ENCODE measurements at regions not wholly inside any gene's neighbourhood (a gene's known extent, or its start where the extent isn't known, plus 50 kb on each side); places are given as distances from the start of the nearest gene placed in this dataset.
"Not testable (repeated sequence)": the region's sequence is repeated elsewhere in the genome, so short reads cannot be mapped to it uniquely, and the experiment has no call there.

DNA sequence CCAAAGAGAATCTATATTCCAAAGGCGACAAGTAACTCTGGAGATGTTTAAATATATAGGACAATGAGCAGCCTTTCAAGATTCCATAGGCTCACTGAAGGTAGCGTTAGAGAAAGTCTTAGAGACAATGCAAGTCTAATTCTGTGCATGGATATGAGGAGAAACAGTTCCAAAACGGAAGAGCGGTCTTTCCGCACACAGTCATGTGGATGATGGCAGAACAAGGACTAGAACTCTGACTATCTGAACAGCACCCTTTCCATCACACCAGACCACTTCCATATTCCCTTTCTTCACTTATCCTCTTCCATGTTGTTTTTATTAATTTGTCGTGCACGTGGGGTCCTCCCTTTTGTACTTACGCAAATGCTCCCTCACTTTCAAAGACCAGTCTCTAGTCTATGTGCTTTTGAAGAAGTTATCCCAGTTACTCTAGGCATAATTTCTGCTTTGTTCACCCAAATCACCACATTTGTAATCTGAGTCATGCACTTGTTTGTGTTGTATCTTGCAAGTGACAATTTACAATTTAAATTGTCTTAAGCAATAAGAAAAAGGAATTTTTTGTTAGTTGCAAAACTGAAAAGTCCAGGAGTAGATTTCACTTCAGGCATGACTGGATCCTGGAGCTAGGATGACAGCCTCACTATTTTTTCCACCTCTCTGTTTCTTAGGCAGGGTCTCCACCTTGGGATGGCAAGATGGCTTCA is 116.0 kb upstream of the ADRA1B start:
- CTCF ChIA-PET: interaction anchor here (0.7 kb wide), 1 partner anchor 146 kb away, joined by 3 read pairs; no protein-coding TSS in a partner anchor
- intact Hi-C loops (cut with micrococcal nuclease): no loop called here
- Histone ChIP-seq H3K9me3 (ENCODE audit: control insufficient read depth in 2 of 3, low read length in 3 of 3) (no peaks in the 10 kb centered on the region), H3K36me3 (ENCODE audit: control insufficient read depth in 2 of 3, insufficient read depth in 3 of 3, low read length in 3 of 3) (no peaks in the 10 kb centered on the region), H3K27me3 (ENCODE audit: control insufficient read depth in 2 of 2, insufficient read depth in 2 of 2, low read length in 2 of 2) (no peaks in the 10 kb centered on the region), H3K4me3 (ENCODE audit: low read length) (no peak overlapping the region), H3K4me1 (ENCODE audit: control insufficient read depth in 2 of 2, insufficient read depth in 2 of 2, low read length in 2 of 2) (no peaks in the 10 kb centered on the region), H3K27ac (ENCODE audit: low read depth, low read length) (no peak overlapping the region)
- DNase-seq: no peak
- Mint-ChIP-seq H3K4me1 (peaks cover 0 to 1% (median 0%) of the 10 kb centered on the region in 7 donors), H3K36me3 (no peaks in the 10 kb centered on the region), H3K9me3 (peaks cover 0 to 6% (median 0%) of the 10 kb centered on the region in 11 donors), H3K27me3 (peaks cover 10 to 31% (median 19%) of the 10 kb centered on the region in 5 donors), H3K27ac (no peak overlapping the region), H3K4me3 (no peak overlapping the region)
- no peak for ATAC-seq
- POLR2A ChIA-PET: no interaction called here

DNA sequence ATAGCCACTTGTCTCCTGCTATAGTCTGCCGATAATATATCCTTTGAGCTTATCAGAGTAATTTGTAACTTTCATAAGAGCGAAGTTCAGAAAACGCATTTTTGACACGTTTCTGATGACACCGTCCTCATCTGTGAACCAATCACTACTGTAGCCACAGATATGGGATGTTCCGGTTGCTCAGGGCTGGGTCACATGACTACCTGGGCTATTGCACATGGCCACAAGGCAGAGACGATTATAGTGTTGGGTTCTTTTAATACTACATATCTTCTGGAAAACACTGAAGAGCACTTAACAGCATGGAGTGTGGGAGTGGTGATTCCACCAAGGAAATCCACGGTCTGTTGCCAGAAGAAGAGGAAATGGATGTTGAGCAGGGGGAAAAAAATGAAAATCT is 115.0 kb upstream of the ADRA1B start:
- peaks cover 0 to 1% (median 0%) of the 10 kb centered on the region in 7 donors for H3K4me1 Mint-ChIP-seq
- no peak for ATAC-seq
- Histone ChIP-seq H3K27ac (ENCODE audit: low read depth, low read length) (no peak overlapping the region), H3K36me3 (ENCODE audit: control insufficient read depth in 2 of 3, insufficient read depth in 3 of 3, low read length in 3 of 3) (no peaks in the 10 kb centered on the region), H3K9me3 (ENCODE audit: control insufficient read depth in 2 of 3, low read length in 3 of 3) (no peaks in the 10 kb centered on the region), H3K4me3 (ENCODE audit: low read length) (no peak overlapping the region), H3K4me1 (ENCODE audit: control insufficient read depth in 2 of 2, insufficient read depth in 2 of 2, low read length in 2 of 2) (no peaks in the 10 kb centered on the region), H3K27me3 (ENCODE audit: control insufficient read depth in 2 of 2, insufficient read depth in 2 of 2, low read length in 2 of 2) (no peaks in the 10 kb centered on the region)
- peaks cover 11 to 37% (median 24%) of the 10 kb centered on the region in 5 donors for H3K27me3 Mint-ChIP-seq
- ChIA-PET CTCF (no interaction called here), POLR2A (no interaction called here)
- no peak overlapping the region for H3K4me3 Mint-ChIP-seq
- intact Hi-C loops (cut with micrococcal nuclease): no loop called here
- no peak for DNase-seq
- H3K36me3 Mint-ChIP-seq: no peaks in the 10 kb centered on the region
- H3K9me3 Mint-ChIP-seq: peaks cover 0 to 13% (median under 1%) of the 10 kb centered on the region in 11 donors
- no peak overlapping the region for H3K27ac Mint-ChIP-seq

DNA sequence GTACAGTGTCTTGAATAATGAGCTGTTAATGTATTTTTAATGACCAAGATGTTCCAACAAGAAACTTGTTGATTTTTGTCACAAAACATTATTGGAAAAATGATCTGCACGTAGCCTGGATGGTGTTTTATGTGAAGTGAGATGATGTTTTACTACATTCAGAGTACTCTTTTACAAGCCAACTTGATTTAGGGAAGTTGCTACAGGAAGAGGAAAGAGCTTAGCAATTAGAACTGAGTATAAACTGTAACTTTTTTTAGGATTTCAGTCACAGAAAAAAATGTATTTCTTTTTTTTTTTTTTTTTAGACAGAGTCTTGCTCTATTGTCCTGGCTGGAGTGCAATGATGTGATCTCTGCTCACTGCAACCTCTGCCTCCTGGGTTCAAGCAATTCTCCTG is 113.6 kb upstream of the ADRA1B start:
- peaks cover 14 to 49% (median 32%) of the 10 kb centered on the region in 5 donors for H3K27me3 Mint-ChIP-seq
- ChIA-PET POLR2A (no interaction called here), CTCF (no interaction called here)
- Histone ChIP-seq H3K9me3 (ENCODE audit: control insufficient read depth in 2 of 3, low read length in 3 of 3) (no peaks in the 10 kb centered on the region), H3K4me3 (ENCODE audit: low read length) (no peak overlapping the region), H3K36me3 (ENCODE audit: control insufficient read depth in 2 of 3, insufficient read depth in 3 of 3, low read length in 3 of 3) (no peaks in the 10 kb centered on the region), H3K27me3 (ENCODE audit: control insufficient read depth in 2 of 2, insufficient read depth in 2 of 2, low read length in 2 of 2) (no peaks in the 10 kb centered on the region), H3K27ac (ENCODE audit: low read depth, low read length) (no peak overlapping the region), H3K4me1 (ENCODE audit: control insufficient read depth in 2 of 2, insufficient read depth in 2 of 2, low read length in 2 of 2) (no peaks in the 10 kb centered on the region)
- no peak for DNase-seq
- H3K4me1 Mint-ChIP-seq: peaks cover 0 to 1% (median 0%) of the 10 kb centered on the region in 7 donors
- H3K9me3 Mint-ChIP-seq: peaks cover 0 to 20% (median 5%) of the 10 kb centered on the region in 11 donors
- H3K36me3 Mint-ChIP-seq: no peaks in the 10 kb centered on the region
- no peak for ATAC-seq
- no peak overlapping the region for H3K27ac Mint-ChIP-seq
- intact Hi-C loops (cut with micrococcal nuclease): no loop called here
- H3K4me3 Mint-ChIP-seq: no peak overlapping the region

DNA sequence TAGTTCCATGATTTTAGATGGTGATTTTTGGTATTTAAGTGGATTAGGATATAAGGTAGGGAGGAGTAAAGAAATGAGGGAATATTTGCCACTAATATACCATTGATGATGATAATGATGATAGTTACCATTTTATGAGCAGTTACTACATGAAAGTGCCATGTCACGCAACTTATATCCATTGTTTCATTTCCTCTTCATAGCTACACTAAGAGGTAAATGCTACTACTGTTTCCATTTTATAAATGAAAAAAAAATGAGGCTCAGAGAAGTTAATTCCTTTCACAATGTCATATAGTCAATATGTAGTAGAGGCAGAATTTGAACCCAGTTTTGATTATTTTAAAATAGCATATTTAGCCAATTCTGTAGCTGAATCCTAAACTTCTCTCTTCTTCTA is 112.2 kb upstream of the ADRA1B start:
- POLR2A ChIA-PET: no interaction called here
- no peak overlapping the region for H3K27ac ChIP-seq (ENCODE audit: low read depth, low read length)
- intact Hi-C loops (cut with micrococcal nuclease): no loop called here
- ATAC-seq (no peak), DNase-seq (no peak)
- H3K9me3 ChIP-seq (ENCODE audit: control insufficient read depth in 2 of 3, low read length in 3 of 3): no peaks in the 10 kb centered on the region
- Mint-ChIP-seq H3K27ac (no peak overlapping the region), H3K9me3 (peaks cover 0 to 20% (median 5%) of the 10 kb centered on the region in 11 donors), H3K4me1 (peaks cover 0 to 1% (median 0%) of the 10 kb centered on the region in 7 donors), H3K4me3 (no peak overlapping the region), H3K27me3 (peaks cover 14 to 49% (median 39%) of the 10 kb centered on the region in 5 donors), H3K36me3 (no peaks in the 10 kb centered on the region)
- CTCF ChIA-PET: no interaction called here
- no peaks in the 10 kb centered on the region for H3K36me3 ChIP-seq (ENCODE audit: control insufficient read depth in 2 of 3, insufficient read depth in 3 of 3, low read length in 3 of 3)
- H3K4me1 ChIP-seq (ENCODE audit: control insufficient read depth in 2 of 2, insufficient read depth in 2 of 2, low read length in 2 of 2): no peaks in the 10 kb centered on the region
- no peaks in the 10 kb centered on the region for H3K27me3 ChIP-seq (ENCODE audit: control insufficient read depth in 2 of 2, insufficient read depth in 2 of 2, low read length in 2 of 2)
- H3K4me3 ChIP-seq (ENCODE audit: low read length): no peak overlapping the region

DNA sequence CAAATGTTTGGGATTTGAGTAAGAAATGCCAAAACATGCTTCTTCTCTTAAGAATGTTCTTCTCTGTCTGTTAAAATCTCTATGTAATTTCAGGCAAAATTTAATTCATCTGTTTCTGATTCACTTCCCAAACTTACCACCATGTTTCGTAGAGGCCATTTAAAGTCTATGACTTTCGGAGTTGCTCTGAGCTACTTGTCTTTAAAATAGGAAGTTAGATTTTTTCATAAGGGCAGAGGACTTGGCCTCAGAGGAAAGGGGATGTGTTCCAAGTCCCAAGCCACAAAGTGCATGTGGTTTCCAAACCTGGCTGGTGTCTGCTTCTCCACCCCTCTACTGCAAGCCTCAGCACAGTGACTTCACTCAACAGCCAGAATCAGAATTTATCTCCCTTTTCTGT is 111.3 kb upstream of the ADRA1B start:
- no peaks in the 10 kb centered on the region for H3K4me1 ChIP-seq (ENCODE audit: control insufficient read depth in 2 of 2, insufficient read depth in 2 of 2, low read length in 2 of 2)
- peaks cover 2 to 25% (median 6%) of the 10 kb centered on the region in 11 donors for H3K9me3 Mint-ChIP-seq
- POLR2A ChIA-PET: no interaction called here
- H3K4me1 Mint-ChIP-seq: peaks cover 0 to 1% (median 0%) of the 10 kb centered on the region in 7 donors
- H3K9me3 ChIP-seq (ENCODE audit: control insufficient read depth in 2 of 3, low read length in 3 of 3): no peaks in the 10 kb centered on the region
- CTCF ChIA-PET: no interaction called here
- no peak overlapping the region for H3K4me3 Mint-ChIP-seq
- DNase-seq (no peak), ATAC-seq (peak; percentile 71)
- H3K27me3 ChIP-seq (ENCODE audit: control insufficient read depth in 2 of 2, insufficient read depth in 2 of 2, low read length in 2 of 2): no peaks in the 10 kb centered on the region
- no peak overlapping the region for H3K27ac Mint-ChIP-seq
- H3K36me3 Mint-ChIP-seq: no peaks in the 10 kb centered on the region
- no peak overlapping the region for H3K27ac ChIP-seq (ENCODE audit: low read depth, low read length)
- H3K27me3 Mint-ChIP-seq: peaks cover 14 to 48% (median 39%) of the 10 kb centered on the region in 5 donors
- intact Hi-C loops (cut with micrococcal nuclease): no loop called here
- H3K4me3 ChIP-seq (ENCODE audit: low read length): no peak overlapping the region
- H3K36me3 ChIP-seq (ENCODE audit: control insufficient read depth in 2 of 3, insufficient read depth in 3 of 3, low read length in 3 of 3): no peaks in the 10 kb centered on the region

DNA sequence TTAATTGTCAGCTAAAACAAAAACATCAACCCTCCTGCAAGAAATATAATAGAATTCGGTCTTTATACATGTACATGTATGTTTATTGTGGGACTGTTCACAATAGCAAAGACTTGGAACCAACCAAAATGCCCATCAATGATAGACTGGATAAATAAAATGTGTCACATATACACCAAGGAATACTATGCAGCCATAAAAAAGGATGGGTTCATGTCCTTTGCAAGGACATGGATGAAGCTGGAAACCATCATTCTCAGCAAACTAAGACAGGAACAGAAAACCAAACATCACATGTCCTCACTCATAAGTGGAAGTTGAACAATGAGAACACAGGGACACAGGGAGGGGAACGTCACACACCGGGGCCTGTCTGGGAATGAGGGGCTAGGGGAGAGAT is 109.1 kb upstream of the ADRA1B start:
- ATAC-seq; H3K27ac ChIP-seq (ENCODE audit: low read depth, low read length); H3K27me3 ChIP-seq (ENCODE audit: control insufficient read depth in 2 of 2, insufficient read depth in 2 of 2, low read length in 2 of 2); DNase-seq; CTCF ChIA-PET; POLR2A ChIA-PET; H3K4me1 ChIP-seq (ENCODE audit: control insufficient read depth in 2 of 2, insufficient read depth in 2 of 2, low read length in 2 of 2); H3K36me3 Mint-ChIP-seq; H3K27ac Mint-ChIP-seq; H3K36me3 ChIP-seq (ENCODE audit: control insufficient read depth in 2 of 3, insufficient read depth in 3 of 3, low read length in 3 of 3); H3K4me3 Mint-ChIP-seq; H3K4me3 ChIP-seq (ENCODE audit: low read length); H3K9me3 ChIP-seq (ENCODE audit: control insufficient read depth in 2 of 3, low read length in 3 of 3); intact Hi-C loops (cut with micrococcal nuclease); H3K4me1 Mint-ChIP-seq: not testable (repeated sequence)
- peaks cover 14 to 43% (median 39%) of the 10 kb centered on the region in 5 donors for H3K27me3 Mint-ChIP-seq
- peaks cover 2 to 34% (median 7%) of the 10 kb centered on the region in 11 donors for H3K9me3 Mint-ChIP-seq

DNA sequence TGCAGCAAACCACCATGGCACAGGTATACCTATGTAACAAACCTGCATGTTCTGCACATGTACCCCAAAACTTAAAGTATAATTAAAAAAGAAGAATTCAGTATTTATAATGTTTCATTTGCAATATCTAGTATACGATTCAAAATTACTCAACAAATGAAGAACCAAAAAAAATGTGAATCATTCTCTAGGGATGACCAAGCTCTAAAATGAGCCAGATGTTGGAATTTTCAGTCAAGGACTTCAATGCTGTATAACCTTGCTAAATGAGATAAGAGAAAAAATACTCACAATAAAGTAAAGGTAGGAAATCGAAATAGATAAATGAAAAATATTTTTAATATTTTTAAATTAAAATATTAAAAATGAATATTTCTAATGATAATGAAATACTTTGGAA is 108.7 kb upstream of the ADRA1B start:
- no peak for ATAC-seq
- H3K27me3 Mint-ChIP-seq: peaks cover 14 to 41% (median 37%) of the 10 kb centered on the region in 5 donors
- intact Hi-C loops (cut with micrococcal nuclease): no loop called here
- no peaks in the 10 kb centered on the region for H3K36me3 ChIP-seq (ENCODE audit: control insufficient read depth in 2 of 3, insufficient read depth in 3 of 3, low read length in 3 of 3)
- no peak overlapping the region for H3K4me3 Mint-ChIP-seq
- H3K4me1 Mint-ChIP-seq: peaks cover 0 to 1% (median 0%) of the 10 kb centered on the region in 7 donors
- no peaks in the 10 kb centered on the region for H3K27me3 ChIP-seq (ENCODE audit: control insufficient read depth in 2 of 2, insufficient read depth in 2 of 2, low read length in 2 of 2)
- POLR2A ChIA-PET: no interaction called here
- peaks cover 2 to 34% (median 8%) of the 10 kb centered on the region in 11 donors for H3K9me3 Mint-ChIP-seq
- no peak overlapping the region for H3K4me3 ChIP-seq (ENCODE audit: low read length)
- H3K36me3 Mint-ChIP-seq: no peaks in the 10 kb centered on the region
- H3K9me3 ChIP-seq (ENCODE audit: control insufficient read depth in 2 of 3, low read length in 3 of 3): no peaks in the 10 kb centered on the region
- no peaks in the 10 kb centered on the region for H3K4me1 ChIP-seq (ENCODE audit: control insufficient read depth in 2 of 2, insufficient read depth in 2 of 2, low read length in 2 of 2)
- no peak overlapping the region for H3K27ac Mint-ChIP-seq
- no peak for DNase-seq
- no peak overlapping the region for H3K27ac ChIP-seq (ENCODE audit: low read depth, low read length)
- CTCF ChIA-PET: no interaction called here
